ENCODE measurements at regions not wholly inside any gene's neighbourhood (a gene's known extent, or its start where the extent isn't known, plus 50 kb on each side); places are given as distances from the start of the nearest gene placed in this dataset.

DNA sequence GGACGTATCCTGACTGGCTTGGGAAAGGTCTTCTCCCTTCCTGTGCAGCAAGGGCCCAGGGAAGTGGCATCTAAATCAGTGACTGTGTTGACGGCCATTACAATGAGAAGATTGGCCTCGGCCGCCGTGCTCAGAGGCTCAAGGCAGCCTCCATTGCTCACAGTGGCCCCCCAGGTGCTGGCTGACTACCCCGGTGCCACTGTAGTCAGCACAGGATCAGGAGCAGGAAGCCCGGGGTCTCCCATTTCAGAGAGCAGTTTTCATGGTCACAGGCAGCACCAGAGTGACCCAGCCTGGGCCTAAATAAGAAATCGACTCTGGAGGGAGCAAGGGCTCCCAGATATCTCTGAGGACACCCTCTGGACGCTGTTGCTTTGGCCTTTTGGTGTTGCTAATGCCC lies 219.4 kb upstream of the ARL4C start:
- H3K4me1 ChIP-seq (ENCODE audit: insufficient read depth, low read length) = no peaks in the 10 kb centered on the region
- no peak overlapping the region for H3K27ac ChIP-seq (ENCODE audit: low read length)
- no peak overlapping the region for H3K4me3 ChIP-seq (ENCODE audit: low read depth in 1 of 2, low read length in 2 of 2)
- H3K4me2 ChIP-seq (ENCODE audit: insufficient read depth, low read length) = no peak overlapping the region
- TF ChIP-seq EZH2 (IDR thresholded peaks at IDR 0.05; ENCODE audit: borderline replicate concordance, low read depth, low read length, severe bottlenecking) = no peak
- TF ChIP-seq, protein P1, sequence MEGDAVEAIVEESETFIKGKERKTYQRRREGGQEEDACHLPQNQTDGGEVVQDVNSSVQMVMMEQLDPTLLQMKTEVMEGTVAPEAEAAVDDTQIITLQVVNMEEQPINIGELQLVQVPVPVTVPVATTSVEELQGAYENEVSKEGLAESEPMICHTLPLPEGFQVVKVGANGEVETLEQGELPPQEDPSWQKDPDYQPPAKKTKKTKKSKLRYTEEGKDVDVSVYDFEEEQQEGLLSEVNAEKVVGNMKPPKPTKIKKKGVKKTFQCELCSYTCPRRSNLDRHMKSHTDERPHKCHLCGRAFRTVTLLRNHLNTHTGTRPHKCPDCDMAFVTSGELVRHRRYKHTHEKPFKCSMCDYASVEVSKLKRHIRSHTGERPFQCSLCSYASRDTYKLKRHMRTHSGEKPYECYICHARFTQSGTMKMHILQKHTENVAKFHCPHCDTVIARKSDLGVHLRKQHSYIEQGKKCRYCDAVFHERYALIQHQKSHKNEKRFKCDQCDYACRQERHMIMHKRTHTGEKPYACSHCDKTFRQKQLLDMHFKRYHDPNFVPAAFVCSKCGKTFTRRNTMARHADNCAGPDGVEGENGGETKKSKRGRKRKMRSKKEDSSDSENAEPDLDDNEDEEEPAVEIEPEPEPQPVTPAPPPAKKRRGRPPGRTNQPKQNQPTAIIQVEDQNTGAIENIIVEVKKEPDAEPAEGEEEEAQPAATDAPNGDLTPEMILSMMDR (IDR thresholded peaks at IDR 0.05; ENCODE audit: borderline replicate concordance, extremely low read depth, low read length, poor library complexity, severe bottlenecking) = no peak
- no peaks in the 10 kb centered on the region for H3K36me3 ChIP-seq (ENCODE audit: insufficient read depth, low read length)
- no peak overlapping the region for H3K9ac ChIP-seq (ENCODE audit: low read depth, low read length)
- no peaks in the 10 kb centered on the region for H3K79me2 ChIP-seq (ENCODE audit: insufficient read depth, low read length)
- ATAC-seq (ENCODE audit: insufficient read depth, low read depth) (no peak), DNase-seq (no peak)
- H3K27me3 ChIP-seq (ENCODE audit: insufficient read depth, low read length, poor library complexity) = peaks cover 23% of the 10 kb centered on the region
- no peaks in the 10 kb centered on the region for H4K20me1 ChIP-seq (ENCODE audit: insufficient read depth, low read length)
- no peak overlapping the region for H2AFZ ChIP-seq (ENCODE audit: low read depth, low read length)
- no peaks in the 10 kb centered on the region for H3K9me3 ChIP-seq (ENCODE audit: insufficient read depth, low read length, severe bottlenecking)

DNA sequence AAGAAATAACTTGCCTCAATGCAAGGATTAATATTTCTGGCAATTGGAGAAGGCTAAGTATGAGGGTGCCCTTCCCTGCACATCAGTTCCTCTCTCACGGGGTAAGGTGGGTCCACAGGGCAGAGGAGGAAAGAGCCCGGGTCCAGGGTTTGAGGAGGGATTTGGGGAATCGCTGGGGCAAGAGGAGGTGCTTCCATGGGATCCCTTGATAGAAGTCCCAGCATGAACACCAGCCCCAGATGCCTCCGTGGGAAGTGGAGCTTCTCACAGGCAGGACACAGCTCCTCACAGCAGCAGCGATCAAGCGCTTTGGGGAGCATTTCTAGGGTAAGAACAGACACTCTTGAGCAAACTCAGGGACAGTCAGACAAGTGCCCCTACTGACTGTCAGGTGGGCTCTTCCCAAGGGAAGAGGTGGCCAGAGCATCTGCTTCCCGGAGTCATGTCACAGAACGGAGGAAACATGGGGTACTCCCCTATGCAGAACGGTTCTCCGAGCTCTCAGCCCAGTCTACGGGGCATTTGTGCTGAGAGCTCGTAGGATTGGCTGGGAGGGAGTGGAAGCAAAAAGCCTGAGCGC lies 218.9 kb upstream of the ARL4C start:
- H3K36me3 ChIP-seq (ENCODE audit: insufficient read depth, low read length) = no peaks in the 10 kb centered on the region
- no peak overlapping the region for H3K4me2 ChIP-seq (ENCODE audit: insufficient read depth, low read length)
- H3K4me3 ChIP-seq (ENCODE audit: low read depth in 1 of 2, low read length in 2 of 2) = no peak overlapping the region
- peaks cover 23% of the 10 kb centered on the region for H3K27me3 ChIP-seq (ENCODE audit: insufficient read depth, low read length, poor library complexity)
- no peak for ATAC-seq (ENCODE audit: insufficient read depth, low read depth)
- DNase-seq = no peak
- TF ChIP-seq EZH2 (IDR thresholded peaks at IDR 0.05; ENCODE audit: borderline replicate concordance, low read depth, low read length, severe bottlenecking) = no peak
- TF ChIP-seq, protein P1 (IDR thresholded peaks at IDR 0.05; ENCODE audit: borderline replicate concordance, extremely low read depth, low read length, poor library complexity, severe bottlenecking) = no peak
- H3K79me2 ChIP-seq (ENCODE audit: insufficient read depth, low read length) = no peaks in the 10 kb centered on the region
- H4K20me1 ChIP-seq (ENCODE audit: insufficient read depth, low read length) = no peaks in the 10 kb centered on the region
- H3K27ac ChIP-seq (ENCODE audit: low read length) = no peak overlapping the region
- H3K9ac ChIP-seq (ENCODE audit: low read depth, low read length) = no peak overlapping the region
- H2AFZ ChIP-seq (ENCODE audit: low read depth, low read length) = no peak overlapping the region
- no peaks in the 10 kb centered on the region for H3K9me3 ChIP-seq (ENCODE audit: insufficient read depth, low read length, severe bottlenecking)
- H3K4me1 ChIP-seq (ENCODE audit: insufficient read depth, low read length) = no peaks in the 10 kb centered on the region

DNA sequence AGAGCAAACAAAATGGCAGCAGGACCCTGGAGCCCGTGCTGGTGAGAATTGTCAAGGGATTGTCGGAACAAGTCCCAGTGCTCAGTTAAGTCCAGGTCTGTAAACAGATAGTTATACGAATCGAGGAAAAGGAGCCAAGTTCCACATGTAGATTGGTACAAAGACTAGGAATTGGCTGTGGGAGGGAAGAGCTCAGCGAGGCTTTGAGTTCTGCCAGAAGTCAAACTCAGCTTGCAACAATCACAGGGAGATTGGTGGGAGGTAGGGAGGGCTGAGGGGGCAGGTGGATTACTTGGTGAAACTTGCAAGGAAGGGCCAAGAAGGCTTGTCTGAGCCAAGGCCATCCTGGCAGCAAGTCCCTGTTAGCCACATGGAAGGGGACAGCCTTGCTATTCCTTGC lies 217.8 kb upstream of the ARL4C start:
- no peak overlapping the region for H3K9ac ChIP-seq (ENCODE audit: low read depth, low read length)
- no peaks in the 10 kb centered on the region for H3K9me3 ChIP-seq (ENCODE audit: insufficient read depth, low read length, severe bottlenecking)
- TF ChIP-seq, protein P1 (IDR thresholded peaks at IDR 0.05; ENCODE audit: borderline replicate concordance, extremely low read depth, low read length, poor library complexity, severe bottlenecking) = no peak
- no peak for TF ChIP-seq EZH2 (IDR thresholded peaks at IDR 0.05; ENCODE audit: borderline replicate concordance, low read depth, low read length, severe bottlenecking)
- H2AFZ ChIP-seq (ENCODE audit: low read depth, low read length) = no peak overlapping the region; the same call in 1 of the 2 replicates
- no peaks in the 10 kb centered on the region for H3K79me2 ChIP-seq (ENCODE audit: insufficient read depth, low read length)
- H3K4me2 ChIP-seq (ENCODE audit: insufficient read depth, low read length) = no peak overlapping the region
- no peaks in the 10 kb centered on the region for H3K36me3 ChIP-seq (ENCODE audit: insufficient read depth, low read length)
- H4K20me1 ChIP-seq (ENCODE audit: insufficient read depth, low read length) = no peaks in the 10 kb centered on the region
- H3K4me1 ChIP-seq (ENCODE audit: insufficient read depth, low read length) = no peaks in the 10 kb centered on the region
- H3K4me3 ChIP-seq (ENCODE audit: low read depth in 1 of 2, low read length in 2 of 2) = no peak overlapping the region
- ATAC-seq (ENCODE audit: insufficient read depth, low read depth) (no peak), DNase-seq (no peak)
- no peak overlapping the region for H3K27ac ChIP-seq (ENCODE audit: low read length)
- H3K27me3 ChIP-seq (ENCODE audit: insufficient read depth, low read length, poor library complexity) = peaks cover 22% of the 10 kb centered on the region

Data from DND-41 (cell line).